HG02981 (cell line): ENCODE measurements at regions not wholly inside any gene's neighbourhood (a gene's known extent, or its start where the extent isn't known, plus 50 kb on each side); places are given as distances from the start of the nearest gene placed in this dataset.
"Not testable (repeated sequence)": the region's sequence is repeated elsewhere in the genome, so short reads cannot be mapped to it uniquely, and the experiment has no call there.

Experiments
- ATAC-seq: cut with Tn5 transposase; IDR thresholded peaks from one replicate; pipeline ENCODE4 v1.9.1; 2021; ENCODE audit warnings: mild to moderate bottlenecking, moderate library complexity; ENCODE audit not compliant: unreplicated experiment

DNA sequence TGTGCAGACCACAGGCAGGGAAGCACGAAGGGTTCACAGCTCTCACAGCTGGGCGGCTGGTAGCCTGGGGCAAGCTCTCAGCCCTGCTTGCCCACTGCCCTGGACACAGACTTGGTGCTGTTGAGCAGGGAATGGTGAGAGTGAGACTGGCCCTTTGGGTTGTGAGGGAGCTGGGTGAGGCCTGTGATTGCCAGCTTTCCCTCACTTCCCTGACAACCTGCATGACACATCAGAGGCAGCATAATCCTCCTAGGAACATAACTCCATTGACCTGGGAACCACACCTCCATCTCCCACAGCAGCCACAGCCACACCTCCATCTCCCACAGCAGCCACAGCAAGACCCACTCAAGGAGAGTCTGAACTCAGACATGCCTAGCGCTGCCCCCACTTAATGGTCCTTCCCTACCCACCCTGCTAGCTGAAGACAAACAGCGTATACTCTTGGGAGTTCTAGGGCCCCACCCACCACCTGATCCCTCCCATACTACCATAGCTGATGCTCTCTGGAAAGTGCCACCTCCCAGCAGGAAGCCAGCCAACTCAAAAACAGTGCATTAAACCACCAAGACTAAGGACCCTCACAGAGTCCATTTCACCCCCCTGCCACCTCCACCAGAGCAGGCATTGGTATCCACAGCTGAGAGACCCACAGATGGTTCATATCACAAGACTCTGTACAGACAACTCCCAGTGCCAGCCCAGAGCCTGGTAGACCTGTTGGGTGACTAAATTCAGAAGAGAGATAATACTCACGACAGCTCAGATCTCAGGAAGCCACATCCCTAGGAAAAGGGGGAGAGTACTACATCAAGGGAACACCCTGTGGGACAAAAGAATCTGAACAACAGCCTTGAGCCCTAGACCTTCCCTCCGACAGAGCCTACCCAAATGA, 60.2 kb upstream of the PRSS3 start:
- ATAC-seq, result not testable (repeated sequence)

DNA sequence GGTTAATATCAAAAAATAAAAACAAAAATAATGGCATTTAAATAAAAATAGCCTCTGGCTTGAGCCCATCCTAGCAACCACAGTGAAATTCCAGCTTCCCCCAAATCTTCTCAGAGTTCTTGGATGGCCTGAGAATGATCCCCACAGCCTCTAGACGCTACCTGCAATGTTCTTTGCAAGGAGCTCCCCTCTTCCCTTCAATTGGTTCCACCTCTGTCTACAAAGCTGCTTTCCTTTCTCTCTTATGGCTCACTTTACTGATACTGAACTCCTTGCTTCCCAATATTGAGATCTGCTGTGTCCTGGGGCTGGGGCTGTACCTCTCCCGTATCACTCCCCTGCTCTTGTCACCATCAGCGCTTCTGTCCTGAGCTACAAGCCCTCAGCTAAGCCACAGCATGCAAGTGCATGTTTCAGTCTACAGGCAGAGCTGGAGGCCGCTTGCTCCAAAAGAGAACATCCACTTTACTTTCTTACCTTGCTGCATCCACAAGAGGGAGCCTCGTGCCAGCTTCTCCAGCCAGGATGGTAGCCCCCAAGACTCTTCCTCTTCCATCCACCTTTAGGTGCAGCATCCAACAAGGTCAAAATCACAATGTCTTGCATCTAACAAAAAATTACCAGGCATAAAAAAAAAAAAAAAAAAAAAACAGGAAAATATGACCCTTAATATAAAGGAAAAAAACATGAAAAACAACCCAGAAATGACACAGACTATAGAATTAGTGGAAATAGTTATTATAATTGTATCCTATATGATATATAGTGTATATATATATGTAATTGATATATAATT, 57.4 kb upstream of the PRSS3 start:
- ATAC-seq, result no peak

DNA sequence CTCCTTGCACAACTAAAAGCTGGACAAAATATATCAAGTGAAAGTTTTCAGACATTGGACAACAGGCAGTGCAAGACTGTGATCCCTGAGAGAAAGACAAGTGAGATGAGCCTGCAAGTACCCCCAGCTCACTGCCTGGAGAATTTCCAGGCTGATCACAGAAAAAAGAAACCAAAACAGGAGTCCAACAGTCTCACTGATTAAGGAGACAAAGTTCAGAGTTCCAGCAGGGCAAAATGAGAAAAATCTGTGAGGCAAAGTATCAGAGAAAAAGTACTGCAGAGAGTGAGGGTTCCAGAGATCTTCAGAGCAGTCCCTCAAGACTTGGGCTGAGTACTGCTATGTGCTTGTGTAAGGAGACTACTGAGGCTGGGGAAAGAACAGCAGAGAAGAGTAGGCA, 56.0 kb upstream of the PRSS3 start:
- ATAC-seq, result no peak

DNA sequence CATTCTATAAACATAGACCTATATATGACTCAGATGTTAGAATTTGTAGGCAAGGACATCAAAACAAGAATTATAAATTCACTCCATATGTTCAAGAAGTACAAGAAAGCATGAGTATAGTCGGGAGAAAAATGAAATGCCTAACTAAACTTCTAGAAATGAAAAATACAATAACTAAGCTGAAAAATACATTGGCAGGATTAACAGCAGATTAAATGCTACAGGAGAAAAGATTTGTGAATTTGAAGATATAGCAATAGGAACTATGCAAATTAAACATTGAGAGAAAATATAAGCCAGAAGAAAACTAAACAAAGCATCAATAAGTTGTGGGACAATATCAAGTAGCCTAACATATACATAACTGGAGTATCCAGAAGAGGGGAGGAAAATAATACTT, 55.3 kb upstream of the PRSS3 start:
- no peak for ATAC-seq

DNA sequence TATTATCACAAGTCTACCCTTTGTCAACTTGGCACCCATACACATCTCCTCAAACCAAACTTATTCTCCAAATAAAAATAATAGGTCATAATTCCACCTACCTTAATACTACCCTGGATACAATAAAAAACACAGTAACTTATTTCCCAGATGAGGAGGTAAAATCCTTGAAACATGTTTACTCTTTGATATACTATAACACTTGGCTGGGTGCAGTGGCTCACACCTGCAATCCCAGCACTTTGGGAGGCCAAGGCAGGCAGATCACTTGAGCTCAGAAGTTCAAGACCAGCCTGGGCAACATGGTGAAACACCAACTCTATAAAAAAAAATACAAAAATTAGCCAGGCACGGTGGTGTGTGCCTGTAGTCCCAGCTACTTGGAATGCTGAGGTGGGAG, 54.4 kb upstream of the PRSS3 start:
- ATAC-seq, result not testable (repeated sequence)

DNA sequence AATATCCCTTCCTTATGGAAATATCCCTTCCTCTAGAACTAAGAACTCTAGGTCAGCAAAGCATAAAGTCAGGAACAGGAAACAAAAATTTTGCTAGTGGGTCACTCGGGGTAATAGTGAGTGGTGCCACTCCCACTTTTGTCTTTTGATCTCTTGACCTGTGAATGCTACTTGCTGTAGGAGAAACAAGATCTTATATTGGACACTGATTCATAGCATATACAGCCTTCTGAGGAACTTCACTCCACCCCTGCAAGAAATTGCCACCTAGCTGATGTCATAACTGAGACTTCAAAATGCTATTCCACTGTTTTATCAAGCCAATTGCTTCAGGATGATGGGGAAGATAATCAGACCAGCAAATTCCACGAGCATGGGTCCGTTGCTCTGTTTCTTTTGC, 53.3 kb upstream of the PRSS3 start:
- no peak for ATAC-seq

DNA sequence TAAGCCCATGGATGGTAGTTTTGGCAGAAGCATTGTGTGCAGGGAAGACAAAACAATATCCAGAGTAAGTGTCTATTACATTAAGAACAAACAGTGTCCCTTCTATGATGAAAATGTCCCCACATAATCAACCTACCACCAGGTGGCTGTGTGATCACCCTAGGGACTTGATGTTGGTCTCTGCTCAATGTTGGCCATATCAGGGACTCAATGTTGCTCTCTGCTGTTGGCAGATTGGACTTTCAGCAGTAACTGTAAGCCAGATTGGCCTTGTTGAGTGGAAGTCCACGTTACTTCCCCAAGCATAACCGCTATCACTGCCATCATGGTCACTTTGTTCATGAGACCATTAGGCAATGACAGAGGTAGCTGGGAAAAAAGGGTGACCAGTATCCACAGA, 52.8 kb upstream of the PRSS3 start:
- no peak for ATAC-seq
